Stimulated activated CD4-positive, alpha-beta T cell treated with anti-CD3 and anti-CD28 coated beads, Interleukin-12 subunit alpha, Interleukin-12 subunit beta, amount 100 ng/mL, for 24 hours (primary cell): ENCODE measurements at regions not wholly inside any gene's neighbourhood (a gene's known extent, or its start where the extent isn't known, plus 50 kb on each side); places are given as distances from the start of the nearest gene placed in this dataset.
"Not testable (repeated sequence)": the region's sequence is repeated elsewhere in the genome, so short reads cannot be mapped to it uniquely, and the experiment has no call there.

Experiments
- DNase-seq, 2 experiments: peaks; one replicate each; pipeline ENCODE4 v3.0.0-alpha.2; 2020; ENCODE audit warnings: low read depth in 2 of 2

GRCh38 chr5:87105577-87105976 lies 162.1 kb upstream of the RASA1 start:
- no peak for DNase-seq

GRCh38 chr5:87109746-87110145 lies 157.9 kb upstream of the RASA1 start:
- DNase-seq, result no peak

GRCh38 chr5:87110721-87111120 lies 157.0 kb upstream of the RASA1 start:
- no peak for DNase-seq

GRCh38 chr5:87113861-87114260 lies 153.8 kb upstream of the RASA1 start:
- DNase-seq, result no peak

GRCh38 chr5:87114631-87115030 lies 153.1 kb upstream of the RASA1 start:
- DNase-seq, result no peak

- no peak for DNase-seq
Measured at GRCh38 chr5:87115839-87116364, 151.8 kb upstream of the RASA1 start.

GRCh38 chr5:87116825-87117512 lies 150.7 kb upstream of the RASA1 start:
- DNase-seq, result no peak

GRCh38 chr5:87119588-87119987 lies 148.1 kb upstream of the RASA1 start:
- DNase-seq, result no peak

GRCh38 chr5:87120518-87121303 lies 147.0 kb upstream of the RASA1 start:
- no peak for DNase-seq

GRCh38 chr5:87121304-87122150 lies 146.2 kb upstream of the RASA1 start:
- peak in 1 of 2 experiments; percentile 6 for DNase-seq

- no peak for DNase-seq
Measured at GRCh38 chr5:87122151-87122977, 145.3 kb upstream of the RASA1 start.

- no peak for DNase-seq
Measured at GRCh38 chr5:87125766-87126165, 141.9 kb upstream of the RASA1 start.

- no peak for DNase-seq
Measured at GRCh38 chr5:87126869-87127268, 140.8 kb upstream of the RASA1 start.

GRCh38 chr5:87127426-87127825 lies 140.3 kb upstream of the RASA1 start:
- DNase-seq, result no peak

GRCh38 chr5:87127956-87128687 lies 139.6 kb upstream of the RASA1 start:
- no peak for DNase-seq

- no peak for DNase-seq
Measured at GRCh38 chr5:87129046-87129445, 138.6 kb upstream of the RASA1 start.

- no peak for DNase-seq
Measured at GRCh38 chr5:87132696-87133095, 135.0 kb upstream of the RASA1 start.

- not testable (repeated sequence) for DNase-seq
Measured at GRCh38 chr5:87134513-87134912, 133.2 kb upstream of the RASA1 start.

GRCh38 chr5:87136096-87136495 lies 131.6 kb upstream of the RASA1 start:
- no peak for DNase-seq

- no peak for DNase-seq
Measured at GRCh38 chr5:87136733-87137132, 130.9 kb upstream of the RASA1 start.

- DNase-seq, result no peak
Measured at GRCh38 chr5:87137283-87137682, 130.4 kb upstream of the RASA1 start.
